ENCODE measurements at regions not wholly inside any gene's neighbourhood (a gene's known extent, or its start where the extent isn't known, plus 50 kb on each side); places are given as distances from the start of the nearest gene placed in this dataset.

DNA sequence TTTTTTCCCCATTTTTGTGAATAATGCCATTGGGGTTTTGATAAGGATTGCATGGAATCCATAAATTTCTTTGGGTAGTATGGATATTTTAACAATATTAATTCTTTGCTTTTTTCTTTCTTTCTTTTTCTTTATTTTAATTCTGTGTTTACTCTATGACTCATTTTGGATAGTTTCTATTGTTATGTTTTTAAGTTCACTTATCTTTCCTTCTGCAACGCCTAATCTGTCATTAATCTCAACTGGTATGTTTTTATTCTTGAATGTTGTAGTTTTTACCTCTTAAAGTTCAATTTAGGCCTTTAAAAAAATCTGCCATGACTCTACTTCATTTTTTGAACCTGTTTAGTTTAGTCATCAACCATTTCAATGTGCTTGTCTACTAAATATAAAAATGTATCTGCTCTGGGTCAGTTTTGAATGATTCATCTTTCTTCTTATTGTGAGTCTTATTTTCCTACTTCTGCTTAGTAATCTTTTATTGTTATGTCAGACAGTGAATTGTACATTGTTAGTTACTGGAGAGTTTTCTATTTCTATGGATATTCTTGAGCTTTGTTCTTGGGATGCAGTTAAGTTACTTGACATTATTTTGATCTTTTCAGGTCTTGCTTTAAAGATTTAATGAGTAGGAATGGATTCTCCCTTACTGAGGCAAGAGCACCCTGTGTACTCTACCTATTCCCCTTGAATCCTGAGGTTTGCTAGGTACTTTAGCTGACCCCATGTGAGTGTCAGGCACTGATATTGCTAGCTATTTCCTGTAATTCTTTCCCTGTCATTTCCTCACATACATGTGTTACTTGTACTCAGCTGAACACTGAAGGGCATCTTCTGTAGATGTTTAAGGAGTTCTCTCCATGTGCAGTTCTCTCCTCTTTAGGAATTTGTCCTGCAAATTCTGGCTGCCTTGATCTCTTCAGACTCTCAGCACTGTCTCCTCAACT is 104.2 kb downstream of the TFAP2B start:
- H3K4me1 ChIP-seq (ENCODE audit: insufficient read depth, low read length) = no peaks in the 10 kb centered on the region
- Mint-ChIP-seq H3K36me3 (ENCODE audit: low read depth) (no peaks in the 10 kb centered on the region), H3K4me3 (no peak overlapping the region), H3K4me1 (ENCODE audit: low read depth) (no peaks in the 10 kb centered on the region), H3K27ac (no peak overlapping the region), H3K27me3 (no peaks in the 10 kb centered on the region), H3K9me3 (peaks cover 16% of the 10 kb centered on the region)
- H3K36me3 ChIP-seq (ENCODE audit: insufficient read depth, low read length) = no peaks in the 10 kb centered on the region
- intact Hi-C loops (cut with DNase I, micrococcal nuclease) = no loop called here
- ChIA-PET CTCF (no interaction called here), POLR2A (no interaction called here)
- ATAC-seq (ENCODE audit: poor library complexity) (no peak), DNase-seq (no peak)
- TF ChIP-seq, protein P1, sequence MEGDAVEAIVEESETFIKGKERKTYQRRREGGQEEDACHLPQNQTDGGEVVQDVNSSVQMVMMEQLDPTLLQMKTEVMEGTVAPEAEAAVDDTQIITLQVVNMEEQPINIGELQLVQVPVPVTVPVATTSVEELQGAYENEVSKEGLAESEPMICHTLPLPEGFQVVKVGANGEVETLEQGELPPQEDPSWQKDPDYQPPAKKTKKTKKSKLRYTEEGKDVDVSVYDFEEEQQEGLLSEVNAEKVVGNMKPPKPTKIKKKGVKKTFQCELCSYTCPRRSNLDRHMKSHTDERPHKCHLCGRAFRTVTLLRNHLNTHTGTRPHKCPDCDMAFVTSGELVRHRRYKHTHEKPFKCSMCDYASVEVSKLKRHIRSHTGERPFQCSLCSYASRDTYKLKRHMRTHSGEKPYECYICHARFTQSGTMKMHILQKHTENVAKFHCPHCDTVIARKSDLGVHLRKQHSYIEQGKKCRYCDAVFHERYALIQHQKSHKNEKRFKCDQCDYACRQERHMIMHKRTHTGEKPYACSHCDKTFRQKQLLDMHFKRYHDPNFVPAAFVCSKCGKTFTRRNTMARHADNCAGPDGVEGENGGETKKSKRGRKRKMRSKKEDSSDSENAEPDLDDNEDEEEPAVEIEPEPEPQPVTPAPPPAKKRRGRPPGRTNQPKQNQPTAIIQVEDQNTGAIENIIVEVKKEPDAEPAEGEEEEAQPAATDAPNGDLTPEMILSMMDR (IDR thresholded peaks at IDR 0.05) = no peak
- no peaks in the 10 kb centered on the region for H3K27me3 ChIP-seq (ENCODE audit: control insufficient read depth in 1 of 2, insufficient read depth in 2 of 2, low read length in 2 of 2)
- peaks cover 0 to 6% of the 10 kb centered on the region in 2 experiments for H3K9me3 ChIP-seq (ENCODE audit: control insufficient read depth in 1 of 2, insufficient read depth in 1 of 2, low read length in 2 of 2)
- no peak overlapping the region for H3K4me3 ChIP-seq (ENCODE audit: low read length)
- no peak overlapping the region for H3K27ac ChIP-seq (ENCODE audit: low read depth in 1 of 2, low read length in 2 of 2)

DNA sequence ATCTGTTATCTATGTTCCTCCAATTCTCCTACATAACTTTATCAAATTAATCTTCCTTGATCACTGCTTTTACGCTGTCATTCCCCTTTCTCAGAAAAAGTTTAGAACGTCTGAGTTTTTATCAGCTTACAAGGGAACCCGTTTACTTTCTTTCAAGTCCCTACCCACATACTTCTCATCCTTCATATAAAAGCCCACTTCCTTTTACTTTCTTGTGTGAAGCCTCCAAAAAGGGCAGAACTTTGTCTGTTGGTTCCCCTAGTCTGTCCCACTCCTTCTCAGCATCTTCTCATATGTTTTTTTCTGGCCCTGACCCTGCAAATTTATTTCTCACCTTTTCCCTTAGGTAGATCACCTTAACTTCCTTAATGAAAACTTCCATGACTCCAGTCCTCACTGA is 106.1 kb downstream of the TFAP2B start:
- no peaks in the 10 kb centered on the region for H3K4me1 ChIP-seq (ENCODE audit: insufficient read depth, low read length)
- peaks cover 0 to 6% of the 10 kb centered on the region in 2 experiments for H3K9me3 ChIP-seq (ENCODE audit: control insufficient read depth in 1 of 2, insufficient read depth in 1 of 2, low read length in 2 of 2)
- intact Hi-C loops (cut with DNase I, micrococcal nuclease) = no loop called here
- TF ChIP-seq, protein P1 (IDR thresholded peaks at IDR 0.05) = no peak
- H3K9me3 Mint-ChIP-seq = peaks cover 11% of the 10 kb centered on the region
- DNase-seq (no peak), ATAC-seq (ENCODE audit: poor library complexity) (no peak)
- ChIA-PET POLR2A (no interaction called here), CTCF (no interaction called here)
- H3K36me3 Mint-ChIP-seq (ENCODE audit: low read depth) = no peaks in the 10 kb centered on the region
- no peaks in the 10 kb centered on the region for H3K27me3 ChIP-seq (ENCODE audit: control insufficient read depth in 1 of 2, insufficient read depth in 2 of 2, low read length in 2 of 2)
- H3K36me3 ChIP-seq (ENCODE audit: insufficient read depth, low read length) = no peaks in the 10 kb centered on the region
- H3K27me3 Mint-ChIP-seq = no peaks in the 10 kb centered on the region
- H3K4me1 Mint-ChIP-seq (ENCODE audit: low read depth) = no peaks in the 10 kb centered on the region
- H3K27ac ChIP-seq (ENCODE audit: low read depth in 1 of 2, low read length in 2 of 2) = no peak overlapping the region
- H3K27ac Mint-ChIP-seq = no peak overlapping the region
- no peak overlapping the region for H3K4me3 ChIP-seq (ENCODE audit: low read length)
- H3K4me3 Mint-ChIP-seq = no peak overlapping the region

DNA sequence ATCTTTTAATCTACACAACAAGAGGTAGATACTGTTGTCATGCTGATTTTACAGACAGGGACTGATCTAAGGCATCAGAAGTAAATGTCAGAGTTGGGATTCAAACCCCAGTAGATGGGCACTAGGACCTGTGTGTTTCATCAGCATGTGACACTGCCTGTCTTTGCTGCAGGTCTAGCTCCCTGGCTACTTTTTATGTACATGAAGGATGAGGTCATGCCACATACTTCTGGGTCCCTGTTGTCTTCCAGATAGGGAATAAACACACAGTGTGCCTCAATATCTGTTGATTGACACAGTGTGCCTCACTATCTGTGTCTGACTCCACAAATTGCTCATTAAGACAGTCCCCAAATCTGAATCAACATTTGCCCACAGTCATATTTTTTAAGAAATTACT is 106.9 kb downstream of the TFAP2B start:
- Histone ChIP-seq H3K36me3 (ENCODE audit: insufficient read depth, low read length) (no peaks in the 10 kb centered on the region), H3K4me1 (ENCODE audit: insufficient read depth, low read length) (no peaks in the 10 kb centered on the region), H3K9me3 (ENCODE audit: control insufficient read depth in 1 of 2, insufficient read depth in 1 of 2, low read length in 2 of 2) (peaks cover 0 to 6% of the 10 kb centered on the region in 2 experiments), H3K27me3 (ENCODE audit: control insufficient read depth in 1 of 2, insufficient read depth in 2 of 2, low read length in 2 of 2) (no peaks in the 10 kb centered on the region), H3K27ac (ENCODE audit: low read depth in 1 of 2, low read length in 2 of 2) (no peak overlapping the region), H3K4me3 (ENCODE audit: low read length) (no peak overlapping the region)
- POLR2A ChIA-PET = no interaction called here
- H3K9me3 Mint-ChIP-seq = peaks cover 11% of the 10 kb centered on the region
- DNase-seq (no peak), ATAC-seq (ENCODE audit: poor library complexity) (no peak)
- H3K27ac Mint-ChIP-seq = no peak overlapping the region
- H3K27me3 Mint-ChIP-seq = no peaks in the 10 kb centered on the region
- intact Hi-C loops (cut with DNase I, micrococcal nuclease) = no loop called here
- TF ChIP-seq, protein P1 (IDR thresholded peaks at IDR 0.05) = no peak
- no peaks in the 10 kb centered on the region for H3K36me3 Mint-ChIP-seq (ENCODE audit: low read depth)
- H3K4me1 Mint-ChIP-seq (ENCODE audit: low read depth) = no peaks in the 10 kb centered on the region
- H3K4me3 Mint-ChIP-seq = no peak overlapping the region
- CTCF ChIA-PET = no interaction called here

All from CD4-positive, alpha-beta T cell (primary cell).